Head of caudate nucleus (tissue), 42 donors: ENCODE measurements at regions not wholly inside any gene's neighbourhood (a gene's known extent, or its start where the extent isn't known, plus 50 kb on each side); places are given as distances from the start of the nearest gene placed in this dataset.
A peak's percentile ranks its signal among the peaks of the same experiment; 100 is the strongest.

Experiments used
- DNase-seq, 42 donors: peaks; one replicate each; pipeline versions ENCODE4 v3.0.0 to v3.0.0-alpha.2; 2020 to 2021; ENCODE audit warnings: mixed read lengths in 7 of 42
- intact Hi-C: fragments of 100-400 bp; cut with DNase I; formaldehyde crosslinking; loops from one replicate; pipeline ENCODE4 v1.15.0; 2022

GRCh38 chr4:181350615-181351415 lies 892.4 kb upstream of the TENM3 start:
- no peak for DNase-seq
- intact Hi-C loops: no loop called here

GRCh38 chr4:181364504-181364903 lies 878.7 kb upstream of the TENM3 start:
- intact Hi-C loops: no loop called here
- DNase-seq: no peak

- intact Hi-C loops: no loop called here
- DNase-seq: no peak
Observed at GRCh38 chr4:181365671-181366070, 877.5 kb upstream of the TENM3 start.

- DNase-seq: no peak
- intact Hi-C loops: no loop called here
Observed at GRCh38 chr4:181372014-181372413, 871.2 kb upstream of the TENM3 start.

GRCh38 chr4:181376058-181376457 lies 867.1 kb upstream of the TENM3 start:
- DNase-seq: no peak
- intact Hi-C loops: no loop called here

GRCh38 chr4:181388061-181388460 lies 855.1 kb upstream of the TENM3 start:
- DNase-seq: no peak
- intact Hi-C loops: no loop called here

GRCh38 chr4:181416966-181417365 lies 826.2 kb upstream of the TENM3 start:
- intact Hi-C loops: no loop called here
- DNase-seq: no peak

- no peak for DNase-seq
- intact Hi-C loops: no loop called here
Observed at GRCh38 chr4:181418496-181418895, 824.7 kb upstream of the TENM3 start.

GRCh38 chr4:181420950-181421349 lies 822.3 kb upstream of the TENM3 start:
- no peak for DNase-seq
- intact Hi-C loops: no loop called here

GRCh38 chr4:181424362-181425016 lies 818.7 kb upstream of the TENM3 start:
- intact Hi-C loops: no loop called here
- DNase-seq: no peak

GRCh38 chr4:181427076-181427475 lies 816.1 kb upstream of the TENM3 start:
- DNase-seq: no peak
- intact Hi-C loops: no loop called here

GRCh38 chr4:181431006-181431405 lies 812.2 kb upstream of the TENM3 start:
- DNase-seq: no peak
- intact Hi-C loops: no loop called here

- DNase-seq: no peak
- intact Hi-C loops: no loop called here
Observed at GRCh38 chr4:181431661-181432060, 811.5 kb upstream of the TENM3 start.

GRCh38 chr4:181432335-181432734 lies 810.9 kb upstream of the TENM3 start:
- intact Hi-C loops: no loop called here
- peak in 2 of 42 donors; percentile 2 to 7 for DNase-seq

GRCh38 chr4:181437895-181438294 lies 805.3 kb upstream of the TENM3 start:
- no peak for DNase-seq
- intact Hi-C loops: no loop called here

- intact Hi-C loops: no loop called here
- DNase-seq: no peak
Observed at GRCh38 chr4:181438641-181439040, 804.6 kb upstream of the TENM3 start.

- intact Hi-C loops: no loop called here
- DNase-seq: no peak
Observed at GRCh38 chr4:181443021-181443420, 800.2 kb upstream of the TENM3 start.

GRCh38 chr4:181465826-181466225 lies 777.4 kb upstream of the TENM3 start:
- intact Hi-C loops: no loop called here

GRCh38 chr4:181468451-181468850 lies 774.8 kb upstream of the TENM3 start:
- DNase-seq: no peak
- intact Hi-C loops: no loop called here

More at GRCh38 chr4:181465826-181466225, 777.4 kb upstream of the TENM3 start:
- peak in 12 of 42 donors; percentile 10 to 64 (median 32) for DNase-seq

GRCh38 chr4:181470306-181470705 lies 772.9 kb upstream of the TENM3 start:
- intact Hi-C loops: no loop called here
- DNase-seq: no peak

GRCh38 chr4:181475359-181475758 lies 767.8 kb upstream of the TENM3 start:
- no peak for DNase-seq
- intact Hi-C loops: no loop called here
